OCI-LY7 (cell line): ENCODE measurements at regions not wholly inside any gene's neighbourhood (a gene's known extent, or its start where the extent isn't known, plus 50 kb on each side); places are given as distances from the start of the nearest gene placed in this dataset.

Experiments
- BruUV-seq: library from RNA; stranded (reverse); fragments of 400-500 nt; replicated peaks from 2 replicates; lab custom pipeline; 2021; lab: Mats Ljungman, UMichigan
- CTCF ChIA-PET: fragments of 300-600 bp; sonication (Branson Sonifier 250); formaldehyde crosslinking; loops from one replicate; lab custom pipeline; 2022; ENCODE audit warnings: antibody characterized with exemption; ENCODE audit not compliant: unreplicated experiment; lab: Charles Lee
- POLR2A ChIA-PET: fragments of 300-600 bp; sonication (Branson Sonifier 250); formaldehyde crosslinking; loops from one replicate; lab custom pipeline; 2022; ENCODE audit warnings: antibody characterized with exemption; lab: Charles Lee
- DNase-seq: peaks from one replicate; pipeline ENCODE4 v3.0.0-alpha.2; 2015; ENCODE audit warnings: low spot score
- H2AFZ ChIP-seq: fragments of 200-600 bp; sonication (generic), shearing (Covaris generic); 2 replicates; pipeline ENCODE4 v1.6.1; 2014; ENCODE audit warnings: mild to moderate bottlenecking, antibody characterized with exemption, low read length, moderate library complexity
- H3K27ac ChIP-seq: fragments of 200-600 bp; sonication (generic); 2 replicates; pipeline ENCODE4 v1.5.1; 2014; ENCODE audit warnings: mixed run types, low read depth, mild to moderate bottlenecking, moderate library complexity, low read length, inconsistent platforms; ENCODE audit not compliant: poor library complexity, severe bottlenecking
- H3K36me3 ChIP-seq: fragments of 200-600 bp; sonication (generic); 2 replicates; pipeline ENCODE4 v1.6.1; 2014; ENCODE audit warnings: mild to moderate bottlenecking, antibody characterized with exemption, low read length, moderate library complexity, mixed read lengths; ENCODE audit not compliant: insufficient read depth
- H3K4me1 ChIP-seq: fragments of 200-600 bp; sonication (generic); 2 replicates; pipeline ENCODE4 v1.5.1; 2014; ENCODE audit warnings: mild to moderate bottlenecking, low read length; ENCODE audit not compliant: insufficient read depth, poor library complexity, severe bottlenecking
- H3K4me2 ChIP-seq: fragments of 200-600 bp; sonication (generic); 2 replicates; pipeline ENCODE4 v1.6.1; 2014; ENCODE audit warnings: mild to moderate bottlenecking, low read length
- H3K4me3 ChIP-seq: fragments of 200-600 bp; sonication (generic); 2 replicates; pipeline ENCODE4 v1.5.1; 2014; ENCODE audit warnings: mild to moderate bottlenecking, low read depth, low read length; ENCODE audit not compliant: poor library complexity, severe bottlenecking
- H3K79me2 ChIP-seq: fragments of 200-600 bp; sonication (generic); 2 replicates; pipeline ENCODE4 v1.6.1; 2016; ENCODE audit warnings: low read depth, mild to moderate bottlenecking, low read length, moderate library complexity, mixed read lengths; ENCODE audit not compliant: insufficient read depth
- H3K9me2 ChIP-seq: fragments of 200-600 bp; sonication (generic); 2 replicates; pipeline ENCODE4 v1.6.1; 2016; ENCODE audit warnings: mild to moderate bottlenecking, low read length, mixed read lengths; ENCODE audit not compliant: insufficient read depth
- H3K9me3 ChIP-seq: fragments of 200-600 bp; sonication (generic); 2 replicates; pipeline ENCODE4 v1.6.1; 2014; ENCODE audit warnings: mild to moderate bottlenecking, mixed run types, low read length, mixed read lengths
- H4K20me1 ChIP-seq: fragments of 200-600 bp; sonication (generic); 2 replicates; pipeline ENCODE4 v1.6.1; 2014; ENCODE audit warnings: mild to moderate bottlenecking, antibody characterized with exemption, low read length, moderate library complexity, mixed read lengths; ENCODE audit not compliant: insufficient read depth
- EZH2phosphoT487 ChIP-seq: fragments of 200-600 bp; sonication (generic); IDR thresholded peaks from 2 replicates; pipeline ENCODE4 v1.6.1; 2018; ENCODE audit warnings: low read depth, borderline replicate concordance, mild to moderate bottlenecking, mixed run types, antibody characterized with exemption, low read length, moderate library complexity, mixed read lengths
- intact Hi-C: fragments of 100-400 bp; cut with micrococcal nuclease; formaldehyde crosslinking; loops from one replicate; pipeline ENCODE4 v1.10.0; 2022; ENCODE audit not compliant: unreplicated experiment
- TF ChIP-seq, protein P1 (sequence below): fragments of 200-600 bp; sonication (generic); conservative IDR thresholded peaks from 2 replicates; pipeline ENCODE4 v1.5.1; 2014; ENCODE audit warnings: mild to moderate bottlenecking, antibody characterized with exemption, low read length, moderate library complexity, mixed read lengths

- ChIA-PET CTCF (interaction anchor here (0.5 to 0.9 kb wide), 3 partner anchors 55 to 1655 kb away, joined by 3 read pairs; no protein-coding TSS in a partner anchor), POLR2A (interaction anchor here (0.6 to 2.6 kb wide), 9 partner anchors 10 to 1609 kb away, joined by 3 to 12 read pairs (median 4); partner anchors contain the start of gene LAX1)
Observed at GRCh38 chr1:203937678-203938330, 76.4 kb downstream of the SNRPE start.

GRCh38 chr1:203944651-203945404, 83.4 kb downstream of the SNRPE start:
- POLR2A ChIA-PET, result interaction anchor here (0.6 to 2.9 kb wide), 9 partner anchors 8 to 1354 kb away, joined by 3 to 28 read pairs (median 5); no protein-coding TSS in a partner anchor
- Histone ChIP-seq H3K4me3 (no peak overlapping the region), H3K9me2 (no peaks in the 10 kb centered on the region), H3K27ac (no peak overlapping the region), H3K36me3 (no peaks in the 10 kb centered on the region), H3K4me1 (peaks cover 19% of the 10 kb centered on the region), H2AFZ (peak overlapping the region; percentile 66), H3K9me3 (no peaks in the 10 kb centered on the region), H3K4me2 (no peak overlapping the region), H3K79me2 (no peaks in the 10 kb centered on the region), H4K20me1 (no peaks in the 10 kb centered on the region)
- intact Hi-C loops, result no loop called here
- DNase-seq, result no peak
- CTCF ChIA-PET, result no interaction called here
- TF ChIP-seq, protein P1, sequence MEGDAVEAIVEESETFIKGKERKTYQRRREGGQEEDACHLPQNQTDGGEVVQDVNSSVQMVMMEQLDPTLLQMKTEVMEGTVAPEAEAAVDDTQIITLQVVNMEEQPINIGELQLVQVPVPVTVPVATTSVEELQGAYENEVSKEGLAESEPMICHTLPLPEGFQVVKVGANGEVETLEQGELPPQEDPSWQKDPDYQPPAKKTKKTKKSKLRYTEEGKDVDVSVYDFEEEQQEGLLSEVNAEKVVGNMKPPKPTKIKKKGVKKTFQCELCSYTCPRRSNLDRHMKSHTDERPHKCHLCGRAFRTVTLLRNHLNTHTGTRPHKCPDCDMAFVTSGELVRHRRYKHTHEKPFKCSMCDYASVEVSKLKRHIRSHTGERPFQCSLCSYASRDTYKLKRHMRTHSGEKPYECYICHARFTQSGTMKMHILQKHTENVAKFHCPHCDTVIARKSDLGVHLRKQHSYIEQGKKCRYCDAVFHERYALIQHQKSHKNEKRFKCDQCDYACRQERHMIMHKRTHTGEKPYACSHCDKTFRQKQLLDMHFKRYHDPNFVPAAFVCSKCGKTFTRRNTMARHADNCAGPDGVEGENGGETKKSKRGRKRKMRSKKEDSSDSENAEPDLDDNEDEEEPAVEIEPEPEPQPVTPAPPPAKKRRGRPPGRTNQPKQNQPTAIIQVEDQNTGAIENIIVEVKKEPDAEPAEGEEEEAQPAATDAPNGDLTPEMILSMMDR, result no peak
- TF ChIP-seq EZH2phosphoT487, result no peak
- BruUV-seq, result no TSS peak

More at GRCh38 chr1:203937678-203938330, 76.4 kb downstream of the SNRPE start:
- intact Hi-C loops, result loop anchor here (5.0 to 10.0 kb wide), 2 partner anchors 76 to 587 kb away; partner anchors contain the start of gene SNRPE
- Histone ChIP-seq H3K4me1 (peaks cover 66% of the 10 kb centered on the region), H3K36me3 (no peaks in the 10 kb centered on the region), H2AFZ (peak overlapping the region; percentile 83), H4K20me1 (no peaks in the 10 kb centered on the region), H3K9me3 (no peaks in the 10 kb centered on the region), H3K9me2 (no peaks in the 10 kb centered on the region), H3K79me2 (no peaks in the 10 kb centered on the region), H3K27ac (peak overlapping the region; percentile 91), H3K4me2 (peak overlapping the region; percentile 42), H3K4me3 (peak overlapping the region; percentile 5)
- DNase-seq, result peak; percentile 86
- TF ChIP-seq, protein P1, result no peak
- no peak for TF ChIP-seq EZH2phosphoT487
- no TSS peak for BruUV-seq
